T-helper 9 cell (primary cell): ENCODE measurements at regions not wholly inside any gene's neighbourhood (a gene's known extent, or its start where the extent isn't known, plus 50 kb on each side); places are given as distances from the start of the nearest gene placed in this dataset.
"Not testable (repeated sequence)": the region's sequence is repeated elsewhere in the genome, so short reads cannot be mapped to it uniquely, and the experiment has no call there.

ENCODE experiments used
- DNase-seq: peaks from one replicate; pipeline ENCODE4 v3.0.0-alpha.2; 2020

- not testable (repeated sequence) for DNase-seq
Measured at GRCh38 chr7:149930374-149931068, 56.8 kb downstream of the ATP6V0E2 start.

- DNase-seq: not testable (repeated sequence)
Measured at GRCh38 chr7:149933776-149934175, 60.0 kb downstream of the ATP6V0E2 start.

GRCh38 chr7:149947346-149947745 is 73.6 kb downstream of the ATP6V0E2 start:
- DNase-seq: not testable (repeated sequence)

- not testable (repeated sequence) for DNase-seq
Measured at GRCh38 chr7:149948444-149948843, 74.7 kb downstream of the ATP6V0E2 start.

- DNase-seq: not testable (repeated sequence)
Measured at GRCh38 chr7:149949863-149950577, 76.3 kb downstream of the ATP6V0E2 start.

- not testable (repeated sequence) for DNase-seq
Measured at GRCh38 chr7:149950578-149950924, 76.8 kb downstream of the ATP6V0E2 start.

GRCh38 chr7:149951579-149951978 is 77.8 kb downstream of the ATP6V0E2 start:
- not testable (repeated sequence) for DNase-seq

- DNase-seq: not testable (repeated sequence)
Measured at GRCh38 chr7:149958880-149959279, 85.1 kb downstream of the ATP6V0E2 start.

- DNase-seq: not testable (repeated sequence)
Measured at GRCh38 chr7:149960863-149961262, 87.1 kb downstream of the ATP6V0E2 start.

- not testable (repeated sequence) for DNase-seq
Measured at GRCh38 chr7:149961878-149962277, 88.1 kb downstream of the ATP6V0E2 start.

- DNase-seq: not testable (repeated sequence)
Measured at GRCh38 chr7:149962685-149963319, 89.0 kb downstream of the ATP6V0E2 start.

GRCh38 chr7:149963985-149964384 is 90.2 kb downstream of the ATP6V0E2 start:
- not testable (repeated sequence) for DNase-seq

- not testable (repeated sequence) for DNase-seq
Measured at GRCh38 chr7:149966444-149966843, 92.7 kb downstream of the ATP6V0E2 start.

- DNase-seq: not testable (repeated sequence)
Measured at GRCh38 chr7:149972977-149973376, 99.2 kb downstream of the ATP6V0E2 start.

- DNase-seq: not testable (repeated sequence)
Measured at GRCh38 chr7:149973681-149974080, 99.9 kb downstream of the ATP6V0E2 start.

GRCh38 chr7:149975608-149976007 is 101.8 kb downstream of the ATP6V0E2 start:
- not testable (repeated sequence) for DNase-seq

GRCh38 chr7:149978537-149978936 is 104.8 kb downstream of the ATP6V0E2 start:
- DNase-seq: not testable (repeated sequence)

GRCh38 chr7:149978944-149979343 is 105.2 kb downstream of the ATP6V0E2 start:
- not testable (repeated sequence) for DNase-seq

- DNase-seq: not testable (repeated sequence)
Measured at GRCh38 chr7:149982537-149983112, 108.9 kb downstream of the ATP6V0E2 start.

GRCh38 chr7:149986866-149987265 is 113.1 kb downstream of the ATP6V0E2 start:
- DNase-seq: not testable (repeated sequence)

GRCh38 chr7:149991652-149992302 is 118.0 kb downstream of the ATP6V0E2 start:
- DNase-seq: not testable (repeated sequence)

GRCh38 chr7:149992366-149992765 is 118.6 kb downstream of the ATP6V0E2 start:
- DNase-seq: not testable (repeated sequence)
